ENCODE measurements at regions not wholly inside any gene's neighbourhood (a gene's known extent, or its start where the extent isn't known, plus 50 kb on each side); places are given as distances from the start of the nearest gene placed in this dataset.

- TF ChIP-seq EZH2 (IDR thresholded peaks at IDR 0.05; ENCODE audit: borderline replicate concordance, low read length) (no peak), CTCF (IDR thresholded peaks at IDR 0.05; ENCODE audit: low read length) (no peak)
Measured at GRCh38 chr12:5184186-5184585, 140.5 kb downstream of the KCNA5 start.
